ENCODE measurements at regions not wholly inside any gene's neighbourhood (a gene's known extent, or its start where the extent isn't known, plus 50 kb on each side); places are given as distances from the start of the nearest gene placed in this dataset.

- no peaks in the 10 kb centered on the region for H3K9me3 Mint-ChIP-seq
- ATAC-seq (replicated peaks; ENCODE audit: extremely low read depth, poor library complexity, severe bottlenecking), result no peak
- no peaks in the 10 kb centered on the region for H3K4me1 Mint-ChIP-seq
- DNase-seq (ENCODE audit: low spot score in 2 of 2), result no peak
- no peaks in the 10 kb centered on the region for H3K27me3 Mint-ChIP-seq
- H3K27ac Mint-ChIP-seq (ENCODE audit: low read depth), result no peak overlapping the region
- no peaks in the 10 kb centered on the region for H3K36me3 Mint-ChIP-seq (ENCODE audit: insufficient read depth)
- H3K4me3 Mint-ChIP-seq, result no peak overlapping the region
These were observed 53.8 kb upstream of the LNX1 start for GRCh38 chr4:53645108-53645507.

- Mint-ChIP-seq H3K9me3 (no peaks in the 10 kb centered on the region), H3K4me3 (no peak overlapping the region), H3K27me3 (no peaks in the 10 kb centered on the region), H3K4me1 (no peaks in the 10 kb centered on the region), H3K36me3 (ENCODE audit: insufficient read depth) (no peaks in the 10 kb centered on the region), H3K27ac (ENCODE audit: low read depth) (no peak overlapping the region)
- no peak for DNase-seq (ENCODE audit: low spot score in 2 of 2)
- no peak for ATAC-seq (replicated peaks; ENCODE audit: extremely low read depth, poor library complexity, severe bottlenecking)
These were observed 53.3 kb upstream of the LNX1 start for GRCh38 chr4:53644607-53645006.

All from central memory CD8-positive, alpha-beta T cell (primary cell).